PC-3 (cell line): ENCODE measurements at regions not wholly inside any gene's neighbourhood (a gene's known extent, or its start where the extent isn't known, plus 50 kb on each side); places are given as distances from the start of the nearest gene placed in this dataset.

Experiments
- CTCF ChIP-seq: fragments of 300-600 bp; sonication (generic); conservative IDR thresholded peaks from 2 replicates; pipeline ENCODE4 v1.5.1; 2017; ENCODE audit warnings: antibody characterized with exemption, low read depth, mild to moderate bottlenecking, low read length
- EZH2 ChIP-seq: fragments of 300-600 bp; sonication (generic); IDR thresholded peaks from one replicate; pipeline ENCODE4 v1.6.1; 2017; ENCODE audit warnings: antibody characterized with exemption, mild to moderate bottlenecking, low read length; ENCODE audit not compliant: unreplicated experiment
- EZH2phosphoT487 ChIP-seq: fragments of 300-600 bp; sonication (generic); IDR thresholded peaks from 2 replicates; pipeline ENCODE4 v1.6.1; 2018; ENCODE audit warnings: mild to moderate bottlenecking, antibody characterized with exemption, low read length, borderline replicate concordance

GRCh38 chrX:140292188-140292587 lies 212.7 kb downstream of the SOX3 start:
- TF ChIP-seq CTCF (no peak), EZH2 (no peak), EZH2phosphoT487 (no peak)
